ENCODE measurements at regions not wholly inside any gene's neighbourhood (a gene's known extent, or its start where the extent isn't known, plus 50 kb on each side); places are given as distances from the start of the nearest gene placed in this dataset.

- DNase-seq: peak; percentile 94
These were observed 182.5 kb upstream of the OSR1 start for GRCh38 chr2:19540739-19541525.

- peak; percentile 95 for DNase-seq
These were observed 180.1 kb upstream of the OSR1 start for GRCh38 chr2:19538411-19538963.

- DNase-seq: peak; percentile 20
These were observed 177.7 kb upstream of the OSR1 start for GRCh38 chr2:19536136-19536535.

- peak; percentile 58 for DNase-seq
These were observed 174.2 kb upstream of the OSR1 start for GRCh38 chr2:19532547-19533196.

GRCh38 chr2:19529677-19530076 is 171.3 kb upstream of the OSR1 start:
- no peak for DNase-seq

GRCh38 chr2:19527771-19528170 is 169.3 kb upstream of the OSR1 start:
- DNase-seq: no peak

- DNase-seq: peak; percentile 18
These were observed 166.9 kb upstream of the OSR1 start for GRCh38 chr2:19525313-19525712.

- DNase-seq: no peak
These were observed 160.6 kb upstream of the OSR1 start for GRCh38 chr2:19519045-19519444.

GRCh38 chr2:19507137-19507536 is 148.7 kb upstream of the OSR1 start:
- no peak for DNase-seq

GRCh38 chr2:19505199-19506136 is 147.0 kb upstream of the OSR1 start:
- DNase-seq: no peak

- no peak for DNase-seq
These were observed 146.2 kb upstream of the OSR1 start for GRCh38 chr2:19504400-19505198.

- DNase-seq: no peak
These were observed 145.5 kb upstream of the OSR1 start for GRCh38 chr2:19503915-19504314.

GRCh38 chr2:19503406-19503805 is 145.0 kb upstream of the OSR1 start:
- no peak for DNase-seq

GRCh38 chr2:19500126-19500525 is 141.7 kb upstream of the OSR1 start:
- no peak for DNase-seq

GRCh38 chr2:19496646-19497045 is 138.2 kb upstream of the OSR1 start:
- DNase-seq: no peak

GRCh38 chr2:19494241-19494640 is 135.8 kb upstream of the OSR1 start:
- no peak for DNase-seq

- no peak for DNase-seq
These were observed 133.4 kb upstream of the OSR1 start for GRCh38 chr2:19491796-19492195.

- no peak for DNase-seq
These were observed 132.5 kb upstream of the OSR1 start for GRCh38 chr2:19490846-19491435.

GRCh38 chr2:19488009-19488691 is 129.7 kb upstream of the OSR1 start:
- DNase-seq: peak; percentile 76

GRCh38 chr2:19484736-19485135 is 126.3 kb upstream of the OSR1 start:
- no peak for DNase-seq

- DNase-seq: no peak
These were observed 122.2 kb upstream of the OSR1 start for GRCh38 chr2:19480673-19481072.
